NCI-H510A (cell line): ENCODE measurements at regions not wholly inside any gene's neighbourhood (a gene's known extent, or its start where the extent isn't known, plus 50 kb on each side); places are given as distances from the start of the nearest gene placed in this dataset.

Source experiments
- DNase-seq: peaks from one replicate; lab custom pipeline; 2025; lab: John Stamatoyannopoulos, UW

- no peak for DNase-seq
Observed at GRCh38 chr2:51225377-51225776, 193.4 kb upstream of the NRXN1 start.

GRCh38 chr2:51224790-51225189 lies 192.9 kb upstream of the NRXN1 start:
- no peak for DNase-seq

- DNase-seq, result no peak
Observed at GRCh38 chr2:51222106-51222505, 190.2 kb upstream of the NRXN1 start.

- no peak for DNase-seq
Observed at GRCh38 chr2:51220606-51221005, 188.7 kb upstream of the NRXN1 start.

GRCh38 chr2:51220080-51220479 lies 188.1 kb upstream of the NRXN1 start:
- DNase-seq, result no peak

GRCh38 chr2:51219468-51219867 lies 187.5 kb upstream of the NRXN1 start:
- no peak for DNase-seq

DNA sequence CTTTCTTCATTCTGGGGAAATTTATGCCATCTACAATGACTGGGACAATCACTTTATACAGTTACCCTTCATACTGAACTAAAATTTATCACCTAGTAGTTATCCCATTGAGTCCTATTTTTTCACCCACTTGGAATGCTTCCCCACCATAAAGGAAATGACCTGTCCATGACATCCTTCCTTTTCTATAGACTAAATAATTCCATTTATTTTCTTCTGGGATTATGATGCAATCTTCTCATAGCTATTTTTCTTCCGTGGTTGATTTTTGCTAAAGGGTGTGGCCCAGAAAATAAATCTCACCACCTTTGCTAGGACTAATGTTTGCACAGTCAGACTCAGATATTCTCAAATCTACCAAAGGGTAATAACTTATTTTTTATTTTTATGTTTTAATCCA lies 186.1 kb upstream of the NRXN1 start:
- DNase-seq, result no peak

- DNase-seq, result no peak
Observed at GRCh38 chr2:51213826-51214225, 181.9 kb upstream of the NRXN1 start.

GRCh38 chr2:51212374-51212773 lies 180.4 kb upstream of the NRXN1 start:
- DNase-seq, result no peak

DNA sequence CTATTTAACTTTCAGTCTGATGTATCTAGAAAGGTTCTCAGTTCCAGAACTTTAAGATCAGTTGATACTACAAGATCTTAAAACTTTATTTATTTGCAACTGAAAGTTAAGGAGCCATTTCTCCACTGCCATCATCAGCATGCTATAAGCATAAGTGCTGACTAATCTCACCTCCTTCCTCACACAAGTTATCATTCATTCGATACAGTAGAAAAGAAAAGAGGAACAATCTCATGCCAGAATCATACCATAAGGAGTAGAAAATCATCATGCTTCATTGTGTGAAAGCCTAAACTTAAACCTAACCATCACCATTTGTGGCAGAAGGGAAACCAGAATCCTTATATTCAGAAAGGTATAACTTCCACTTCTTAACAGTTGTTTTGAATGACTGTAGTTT lies 176.6 kb upstream of the NRXN1 start:
- DNase-seq, result no peak

- DNase-seq, result no peak
Observed at GRCh38 chr2:51201295-51201694, 169.4 kb upstream of the NRXN1 start.

DNA sequence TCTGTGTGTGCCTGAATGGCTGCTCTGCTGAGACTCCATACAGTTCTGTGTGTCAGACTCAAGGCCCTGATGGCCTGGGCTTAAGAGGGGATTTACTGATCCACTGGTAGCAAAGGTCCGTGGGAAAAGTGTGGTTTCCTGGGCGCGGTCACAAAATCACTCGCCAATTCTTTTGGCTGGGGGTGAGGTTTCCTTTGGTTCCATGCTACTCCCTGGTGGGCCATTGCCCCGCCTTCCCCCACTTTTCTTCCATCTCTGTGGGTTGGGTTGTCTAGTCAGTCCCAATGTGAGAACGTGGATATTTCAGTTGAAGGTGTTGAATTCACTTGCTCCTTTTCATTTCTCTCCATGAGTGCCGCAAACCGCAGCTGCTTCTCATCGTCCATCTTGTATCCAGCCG lies 162.7 kb upstream of the NRXN1 start:
- DNase-seq, result no peak

DNA sequence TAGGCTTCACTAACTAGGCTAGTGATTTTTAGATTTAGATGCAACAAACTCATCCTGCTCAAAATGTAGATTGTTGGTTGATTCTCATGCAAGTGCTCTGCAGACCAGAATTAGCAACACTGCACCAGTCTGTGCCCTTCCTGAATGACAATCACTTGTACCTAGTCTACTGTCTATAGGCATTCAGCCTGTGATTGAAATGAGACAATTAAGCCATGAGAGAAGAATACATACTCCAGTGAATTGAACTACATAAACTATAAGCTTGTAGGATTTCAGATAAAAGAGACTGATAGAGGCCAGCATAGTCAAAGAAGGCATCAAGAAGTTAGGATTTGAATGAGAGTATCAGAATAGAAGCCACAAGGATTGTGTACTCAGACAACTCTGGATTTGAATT lies 138.3 kb upstream of the NRXN1 start:
- DNase-seq, result no peak

GRCh38 chr2:51165534-51166260 lies 133.8 kb upstream of the NRXN1 start:
- DNase-seq, result peak; percentile 10

- no peak for DNase-seq
Observed at GRCh38 chr2:51158251-51158650, 126.3 kb upstream of the NRXN1 start.

DNA sequence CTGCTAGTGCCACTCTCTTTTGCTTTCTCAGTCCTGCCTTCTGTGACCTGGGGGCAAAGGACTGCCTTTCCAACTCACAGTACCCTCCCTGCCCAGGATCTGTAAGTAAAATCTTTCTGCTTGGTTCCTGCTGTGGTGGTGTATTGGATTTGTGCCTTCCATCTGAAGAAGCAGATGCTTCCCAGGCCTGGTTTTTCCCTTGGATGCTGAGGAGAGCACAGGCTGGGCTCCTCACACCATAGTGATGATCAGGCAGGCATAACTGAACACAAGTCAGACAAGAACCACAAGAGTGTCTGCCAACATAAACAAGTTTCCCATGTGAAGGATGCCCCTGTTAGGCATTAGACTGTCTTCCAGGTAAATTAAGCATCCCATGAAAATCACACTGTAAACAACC lies 121.3 kb upstream of the NRXN1 start:
- no peak for DNase-seq

DNA sequence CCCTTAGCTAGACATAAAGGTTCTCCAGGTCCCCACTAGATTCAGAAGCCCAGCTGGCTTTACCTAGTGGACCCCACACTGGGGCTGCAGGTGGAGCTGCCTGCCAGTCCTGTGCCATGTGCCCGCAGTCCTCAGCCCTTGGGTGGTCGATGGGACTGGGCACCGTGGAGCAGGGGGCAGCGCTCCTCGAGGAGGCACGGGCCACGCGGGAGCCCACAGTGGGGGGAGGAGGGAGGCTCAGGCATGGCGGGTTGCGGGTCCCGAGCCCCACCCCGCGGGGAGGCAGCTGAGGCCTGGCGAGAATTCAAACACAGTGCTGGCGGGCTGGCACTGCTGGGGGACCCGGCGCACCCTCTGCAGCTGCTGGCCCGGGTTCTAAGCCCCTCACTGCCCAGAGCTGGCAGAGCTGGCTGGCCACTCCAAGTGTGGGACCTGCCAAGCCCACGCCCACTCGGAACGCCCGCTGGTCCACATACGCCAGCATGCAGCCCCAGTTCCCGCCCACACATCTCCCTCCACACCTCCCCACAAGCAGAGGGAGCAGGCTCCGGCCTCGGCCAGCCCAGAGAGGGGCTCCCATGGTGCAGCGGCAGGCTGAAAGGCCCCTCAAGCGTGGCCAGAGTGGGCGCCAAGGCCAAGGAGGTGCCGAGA lies 119.7 kb upstream of the NRXN1 start:
- no peak for DNase-seq

DNA sequence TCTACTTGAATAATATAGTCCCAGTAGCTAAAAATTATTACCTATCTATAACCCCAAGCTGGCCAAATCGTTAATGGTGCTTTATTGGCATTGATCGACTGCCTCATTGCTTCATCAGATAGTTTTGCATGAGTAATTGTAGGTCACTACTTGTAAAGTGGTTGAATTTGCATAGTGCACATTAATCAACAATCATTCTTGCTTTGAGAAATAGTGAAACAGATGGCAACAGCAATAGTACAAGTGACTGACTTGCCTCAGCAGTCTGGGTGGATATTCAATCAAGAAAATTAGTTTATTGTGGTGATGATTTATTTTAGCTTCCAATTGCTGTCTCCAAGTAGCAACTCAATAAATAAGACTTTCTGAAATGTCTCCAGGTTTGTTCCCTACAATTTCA lies 117.8 kb upstream of the NRXN1 start:
- no peak for DNase-seq

DNA sequence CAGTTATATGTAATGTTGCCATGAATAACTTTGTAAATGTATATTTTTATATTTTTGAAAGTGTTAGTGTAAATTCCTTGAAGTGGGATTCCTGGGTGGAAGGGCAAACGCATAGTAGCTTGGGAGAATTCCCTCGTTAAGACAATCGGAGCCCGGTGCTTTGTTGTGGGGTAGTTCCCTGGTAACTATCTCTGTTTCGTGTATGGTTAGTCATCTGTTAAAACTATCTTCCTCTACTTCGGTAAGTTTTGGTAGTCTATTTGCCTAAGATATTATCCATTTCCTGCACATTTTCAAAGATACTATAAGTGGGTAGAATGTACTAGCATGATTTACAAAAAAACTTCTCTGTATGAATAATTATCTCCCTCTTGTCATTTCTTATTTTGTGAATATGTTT lies 113.8 kb upstream of the NRXN1 start:
- no peak for DNase-seq

- DNase-seq, result no peak
Observed at GRCh38 chr2:51120754-51121280, 88.9 kb upstream of the NRXN1 start.

DNA sequence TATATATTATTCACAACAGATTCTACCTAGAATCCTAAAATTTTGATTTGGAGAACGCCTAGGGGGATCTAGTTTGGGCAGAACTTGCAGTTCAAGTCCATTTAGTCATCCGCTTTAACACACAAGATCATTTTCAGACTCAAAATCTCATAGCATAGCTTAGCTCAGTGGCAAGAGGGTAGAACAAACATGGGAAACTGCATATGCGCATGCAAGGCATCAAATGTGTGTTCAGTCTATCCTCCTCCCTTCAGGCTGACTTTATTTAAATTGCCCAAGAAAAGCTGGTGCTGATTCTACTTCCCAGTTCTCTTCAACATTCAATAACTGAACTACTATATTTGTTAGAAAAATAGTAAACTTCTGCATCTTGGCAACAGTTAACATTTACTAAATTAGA lies 79.6 kb upstream of the NRXN1 start:
- no peak for DNase-seq

DNA sequence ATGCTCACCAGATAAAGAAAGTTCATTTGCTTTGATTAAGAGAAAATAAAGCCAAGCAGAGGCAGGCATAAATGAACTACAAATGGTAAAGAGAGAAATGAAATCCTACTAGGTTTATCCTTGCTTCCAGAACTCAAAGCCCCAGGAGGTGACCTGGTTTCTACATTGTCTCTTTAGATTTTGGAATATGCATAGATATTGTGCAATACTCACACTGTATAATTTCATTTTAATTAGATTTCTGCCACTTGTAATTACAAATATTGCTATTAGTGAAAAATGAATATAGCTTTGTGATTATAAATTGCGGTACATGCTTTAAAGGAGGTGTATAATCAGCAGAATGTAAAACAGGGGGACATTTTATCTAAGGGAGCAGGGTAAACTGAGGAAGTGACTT lies 76.9 kb upstream of the NRXN1 start:
- DNase-seq, result no peak

DNA sequence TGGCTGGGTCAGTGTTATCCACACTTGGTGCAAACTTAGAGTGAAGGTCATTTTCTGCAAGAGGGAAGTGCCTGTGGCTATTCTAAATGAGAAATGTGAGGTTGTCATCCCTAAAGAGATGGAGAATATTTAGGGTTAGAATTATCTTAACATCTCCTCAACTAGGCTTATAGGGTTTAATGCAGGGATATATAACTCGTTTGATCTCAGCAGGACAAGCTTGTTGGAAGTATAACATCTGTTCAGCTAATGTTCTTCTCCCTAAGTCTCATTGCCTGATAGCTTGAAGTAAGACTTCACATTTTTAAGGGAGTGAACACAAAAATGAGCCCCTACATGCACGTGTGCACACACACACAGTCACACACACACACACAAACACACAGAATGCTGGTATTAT lies 75.9 kb upstream of the NRXN1 start:
- no peak for DNase-seq

DNA sequence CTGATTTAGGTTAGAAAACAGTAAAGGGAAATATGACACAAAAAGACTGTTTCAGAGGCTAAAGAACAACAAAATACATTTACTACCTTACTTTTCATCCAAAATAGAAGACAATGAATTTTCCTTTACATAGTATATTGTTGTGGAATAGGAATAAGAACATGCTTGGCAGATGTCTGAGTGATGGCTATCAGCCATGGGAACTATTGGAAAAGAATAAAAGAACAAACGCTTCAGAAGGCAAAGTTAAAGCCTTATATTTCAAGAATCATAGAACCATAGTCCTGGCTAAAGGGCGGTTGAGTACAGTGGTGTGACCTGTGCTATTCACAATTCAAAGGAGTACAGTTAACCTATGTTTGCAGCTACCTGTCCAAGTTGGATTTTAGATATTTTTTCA lies 73.9 kb upstream of the NRXN1 start:
- no peak for DNase-seq
